Putamen (tissue), 1 donor: ENCODE measurements at regions not wholly inside any gene's neighbourhood (a gene's known extent, or its start where the extent isn't known, plus 50 kb on each side); places are given as distances from the start of the nearest gene placed in this dataset.
"Not testable (repeated sequence)": the region's sequence is repeated elsewhere in the genome, so short reads cannot be mapped to it uniquely, and the experiment has no call there.

Source experiments
- DNase-seq: peaks from one replicate; pipeline ENCODE4 v3.0.0-alpha.2; 2016; ENCODE audit warnings: low spot score

DNA sequence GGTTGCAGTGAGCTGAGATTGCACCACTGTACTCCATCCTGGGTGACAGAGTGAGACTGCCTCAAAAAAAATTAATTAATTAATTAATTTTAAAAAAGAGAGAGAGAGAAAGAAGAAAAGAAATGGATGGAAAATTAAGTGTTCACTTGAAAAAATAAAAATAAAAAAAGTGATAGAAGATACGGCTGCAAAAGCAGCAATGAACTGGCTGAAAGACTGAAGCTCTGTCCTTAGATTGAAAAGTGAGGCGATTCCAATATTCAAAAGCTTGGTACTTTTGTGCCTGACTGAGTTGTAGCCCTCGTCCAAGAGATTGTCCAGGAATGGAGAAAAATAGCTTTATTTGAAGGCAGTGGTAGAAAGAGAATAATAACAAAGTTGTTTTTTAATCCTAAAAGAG lies 154.6 kb downstream of the ADSS2 start:
- DNase-seq, result no peak

- DNase-seq, result no peak
Observed at GRCh38 chr1:244297616-244298015, 154.1 kb downstream of the ADSS2 start.

DNA sequence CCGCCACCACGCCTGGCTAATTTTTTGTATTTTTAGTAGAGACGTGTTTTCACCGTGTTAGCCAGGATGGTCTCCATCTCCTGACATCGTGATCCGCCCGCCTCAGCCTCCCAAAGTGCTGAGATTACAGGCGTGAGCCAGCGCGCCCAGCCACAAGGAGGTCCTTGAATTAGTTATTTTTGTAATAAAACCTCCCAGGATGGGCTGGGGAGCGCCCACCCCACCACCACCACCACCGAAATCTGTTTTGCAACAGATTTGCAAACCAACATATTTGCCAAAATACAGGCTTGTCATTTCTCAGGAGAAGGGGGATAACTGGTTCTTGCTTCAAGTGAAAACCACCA lies 151.7 kb downstream of the ADSS2 start:
- not testable (repeated sequence) for DNase-seq

GRCh38 chr1:244301595-244302130 lies 150.0 kb downstream of the ADSS2 start:
- no peak for DNase-seq

- no peak for DNase-seq
Observed at GRCh38 chr1:244302876-244303609, 148.7 kb downstream of the ADSS2 start.

- no peak for DNase-seq
Observed at GRCh38 chr1:244303610-244303969, 148.1 kb downstream of the ADSS2 start.

DNA sequence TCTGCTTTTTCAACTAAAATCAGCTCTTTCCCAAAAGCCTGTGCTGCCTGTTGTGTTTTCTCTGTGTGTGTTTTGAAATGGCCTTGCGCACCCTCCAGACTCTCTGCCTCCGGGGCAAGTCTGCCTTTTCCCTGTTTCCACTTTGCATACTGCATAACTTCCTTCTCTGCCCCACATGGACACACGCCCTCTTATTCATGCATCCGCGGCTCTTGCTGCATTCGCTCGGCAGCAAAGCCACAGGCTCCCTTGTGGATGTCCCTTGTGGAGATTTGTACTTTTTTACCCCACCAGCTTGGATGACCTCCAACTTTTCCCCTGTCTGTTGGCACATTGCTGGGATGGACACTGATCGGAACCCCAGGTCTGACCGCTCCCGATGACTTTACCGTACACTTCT lies 147.6 kb downstream of the ADSS2 start:
- no peak for DNase-seq

- no peak for DNase-seq
Observed at GRCh38 chr1:244304656-244305055, 147.1 kb downstream of the ADSS2 start.

DNA sequence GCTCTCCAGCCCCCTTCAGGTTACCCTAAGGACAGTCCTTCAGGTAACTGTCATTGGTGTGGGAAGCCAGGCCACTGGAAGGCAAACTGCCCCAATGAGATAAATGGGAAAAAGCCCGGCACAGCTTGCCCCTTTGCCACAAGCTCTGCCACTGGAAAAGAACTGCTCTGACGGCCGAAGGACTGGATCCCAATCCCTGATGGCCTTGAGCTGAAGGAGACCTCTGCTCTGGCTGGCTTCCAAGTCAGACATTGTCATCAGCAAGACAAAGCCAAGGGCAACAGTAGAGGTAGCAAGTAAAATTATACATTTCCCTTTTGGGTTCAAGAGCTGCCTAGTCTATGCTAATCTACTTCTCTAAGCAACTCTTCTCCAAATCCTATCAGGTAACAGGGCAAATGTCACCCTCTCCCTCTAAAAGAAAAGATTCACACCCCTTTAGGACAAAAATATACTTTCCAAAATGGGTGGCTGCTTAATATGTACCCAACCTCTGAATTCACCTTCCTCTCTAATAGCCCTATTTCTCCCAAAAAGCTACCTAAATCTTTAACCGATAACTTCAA lies 145.8 kb downstream of the ADSS2 start:
- no peak for DNase-seq

DNA sequence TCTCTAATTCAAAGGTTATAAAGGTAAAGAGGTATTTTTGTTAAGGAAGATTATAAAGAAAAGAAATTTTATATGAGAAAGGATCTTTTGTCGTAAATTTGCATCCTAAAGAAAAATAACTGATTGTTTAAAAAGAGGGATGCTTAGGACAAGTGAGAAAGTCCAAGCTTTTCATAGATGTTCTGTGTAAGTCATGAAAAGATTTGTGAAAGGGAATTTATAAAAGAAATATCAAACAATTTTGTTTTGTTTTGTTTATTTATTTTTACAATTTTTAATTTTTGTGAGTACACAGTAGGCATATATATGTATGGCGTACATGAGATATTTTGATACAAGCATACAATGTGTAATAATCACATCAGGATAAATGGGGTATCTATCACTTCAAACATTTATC lies 145.2 kb downstream of the ADSS2 start:
- DNase-seq, result no peak

GRCh38 chr1:244309191-244309590 lies 142.5 kb downstream of the ADSS2 start:
- DNase-seq, result not testable (repeated sequence)

DNA sequence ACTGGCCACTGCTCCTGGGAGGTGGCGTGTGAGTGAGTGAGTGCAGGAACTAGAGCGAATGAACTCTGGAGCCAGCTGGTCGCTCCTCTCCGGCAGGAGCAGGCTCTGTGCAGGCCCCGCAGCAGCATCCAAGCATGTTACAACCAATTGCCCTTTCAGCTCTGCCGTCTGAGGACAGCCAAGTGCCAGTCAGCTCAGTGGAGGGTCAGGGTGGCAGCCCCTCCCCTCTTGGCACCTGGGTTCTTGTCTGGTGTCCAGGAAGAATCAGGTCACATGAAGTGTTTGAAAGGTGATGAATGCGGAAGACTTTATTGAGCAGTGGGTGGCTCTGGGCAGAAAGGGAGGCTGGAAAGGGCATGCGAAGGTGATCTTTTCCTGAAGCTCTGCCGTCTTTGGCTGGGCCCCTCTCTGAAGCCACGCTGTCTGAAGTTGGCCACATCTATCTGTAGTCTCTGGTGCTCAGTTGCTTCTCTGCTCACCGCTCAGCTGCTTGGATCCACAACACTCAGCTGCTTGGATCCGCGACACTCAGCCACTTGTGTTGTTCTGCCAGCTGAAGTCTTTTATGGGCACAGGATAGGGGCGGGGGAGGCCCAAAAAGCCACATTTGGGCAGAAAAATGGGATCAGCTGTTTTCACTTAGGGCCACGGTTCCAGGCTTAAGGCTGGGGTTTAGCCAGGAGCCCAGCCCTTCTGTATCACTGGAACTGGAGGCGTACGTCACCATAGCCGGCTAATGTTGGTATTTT lies 139.8 kb downstream of the ADSS2 start:
- DNase-seq, result no peak

DNA sequence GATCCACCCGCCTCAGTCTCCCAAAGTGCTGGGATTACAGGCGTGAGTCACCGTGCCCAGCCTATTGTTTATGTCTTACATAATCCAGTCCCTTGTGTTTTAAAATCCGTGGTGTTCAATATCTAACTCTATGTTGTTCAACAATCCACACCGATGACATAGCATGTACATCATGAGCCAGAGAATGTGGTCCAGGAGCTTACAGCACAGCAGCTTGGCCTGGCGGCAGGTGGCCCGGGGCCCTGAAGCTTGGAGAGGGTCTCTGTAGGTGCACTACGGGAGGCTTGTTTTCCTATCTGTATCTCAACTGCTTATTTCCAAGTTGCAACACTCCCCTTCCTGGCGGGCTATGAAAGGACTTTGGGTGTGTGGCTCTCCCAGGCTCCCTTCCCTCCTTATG lies 138.4 kb downstream of the ADSS2 start:
- DNase-seq, result no peak

GRCh38 chr1:244314921-244315559 lies 136.7 kb downstream of the ADSS2 start:
- no peak for DNase-seq

DNA sequence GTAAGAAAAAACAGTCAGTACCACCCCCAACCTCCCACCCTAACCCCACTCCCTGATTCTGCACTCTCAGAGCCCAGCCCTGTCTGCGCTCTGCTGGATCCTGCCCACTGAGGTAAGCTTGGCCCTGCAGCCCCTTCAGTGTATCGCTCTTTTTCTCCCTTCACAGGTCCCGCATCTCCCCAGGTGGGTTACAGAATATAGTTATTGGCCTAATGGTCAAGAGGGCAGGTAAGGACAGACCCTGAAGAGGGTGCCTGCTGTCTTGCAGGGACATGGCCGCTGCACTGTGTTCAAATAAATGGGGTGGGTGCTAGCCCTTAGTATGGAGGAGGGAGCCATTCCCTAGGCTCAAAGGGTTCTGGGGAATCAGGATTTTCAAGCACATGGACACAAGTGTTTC lies 135.7 kb downstream of the ADSS2 start:
- DNase-seq, result no peak

DNA sequence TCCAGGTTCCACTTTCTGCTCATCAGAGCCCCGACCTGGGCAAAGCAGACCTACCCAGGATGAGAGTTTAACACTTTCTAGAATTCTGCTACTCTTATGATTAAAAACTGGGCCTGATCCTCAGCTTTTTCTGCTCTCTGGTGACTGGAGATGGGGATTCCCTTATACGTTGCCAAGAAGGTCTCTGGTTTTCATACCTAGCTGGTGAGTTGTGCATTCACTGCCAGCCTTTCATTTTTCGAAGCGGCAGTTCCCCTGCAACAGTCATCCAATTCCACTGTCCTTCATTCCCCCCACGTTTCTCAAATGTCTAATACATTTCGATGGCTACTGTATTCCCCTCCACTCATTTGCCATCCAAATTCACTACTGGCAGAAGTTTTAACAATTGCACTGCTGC lies 135.3 kb downstream of the ADSS2 start:
- DNase-seq, result no peak

- DNase-seq, result no peak
Observed at GRCh38 chr1:244316986-244317655, 134.6 kb downstream of the ADSS2 start.

GRCh38 chr1:244318078-244318477 lies 133.6 kb downstream of the ADSS2 start:
- no peak for DNase-seq

DNA sequence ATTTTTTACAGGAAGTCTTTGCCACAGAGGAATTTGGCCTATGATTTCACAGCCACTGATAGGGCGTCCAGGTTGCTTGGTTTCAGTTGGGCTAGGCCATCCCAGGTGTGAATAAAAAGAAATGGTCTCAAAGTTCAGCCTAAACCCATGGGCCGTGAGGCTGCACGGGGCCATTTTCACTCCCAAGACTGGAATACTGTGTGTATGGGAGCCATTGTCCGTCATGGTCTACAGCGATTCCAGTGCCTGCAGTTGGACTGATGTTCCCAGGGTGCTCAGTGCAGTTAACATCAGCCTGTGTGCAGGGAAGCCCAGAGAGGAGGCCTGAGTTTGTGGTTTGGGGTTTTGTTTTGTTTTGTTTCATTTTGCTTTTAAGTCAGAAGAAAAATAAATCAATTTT lies 133.2 kb downstream of the ADSS2 start:
- no peak for DNase-seq

GRCh38 chr1:244319283-244320132 lies 132.2 kb downstream of the ADSS2 start:
- DNase-seq, result no peak

DNA sequence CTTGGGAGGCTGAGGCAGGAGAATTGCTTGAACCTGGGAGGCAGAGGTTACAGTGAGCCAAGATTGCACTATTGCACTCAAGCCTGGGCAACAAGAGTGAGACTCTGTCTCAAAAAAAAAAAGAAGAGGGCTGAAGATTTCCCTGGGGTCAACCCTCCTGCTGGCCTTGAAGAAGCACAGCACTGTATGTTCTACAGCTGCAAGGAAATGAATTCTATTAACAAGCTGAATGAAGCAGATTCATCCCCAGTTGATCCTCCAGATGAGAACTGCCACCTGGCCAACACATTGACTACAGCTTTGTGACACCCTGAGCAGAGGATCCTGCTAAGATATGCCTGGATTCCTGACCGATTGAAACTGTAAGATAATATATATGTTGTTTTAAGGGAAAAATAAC lies 129.5 kb downstream of the ADSS2 start:
- DNase-seq, result no peak
